GM12878 (cell line): ENCODE measurements at regions not wholly inside any gene's neighbourhood (a gene's known extent, or its start where the extent isn't known, plus 50 kb on each side); places are given as distances from the start of the nearest gene placed in this dataset.

Experiments
- ATAC-seq: fragments of 200-7000 bp; cut with Tn5 transposase; 3 replicates; pipeline ENCODE4 v1.9.1; 2020; ENCODE audit warnings: mild to moderate bottlenecking, moderate library complexity
- BruUV-seq: library from RNA; stranded (reverse); fragments of 400-500 nt; replicated peaks from 2 replicates; lab custom pipeline; 2021; lab: Mats Ljungman, UMichigan
- CTCF ChIA-PET: fragments of 300-600 bp; sonication (Branson Sonifier 250); formaldehyde crosslinking; extraction: SDS; loops from one replicate; lab custom pipeline; 2021; ENCODE audit warnings: inconsistent platforms; lab: Yijun Ruan, JAX
- POLR2A ChIA-PET: fragments of 350-600 bp; formaldehyde crosslinking; extraction: SDS; loops from one replicate; lab custom pipeline; 2021; ENCODE audit warnings: inconsistent platforms; lab: Charles Lee
- RAD21 ChIA-PET: fragments of 300-600 bp; sonication (Branson Sonifier 250); formaldehyde crosslinking; loops from one replicate; lab custom pipeline; 2023; ENCODE audit warnings: antibody characterized with exemption; ENCODE audit not compliant: unreplicated experiment; lab: Charles Lee
- SMC1A ChIA-PET: fragments of 300-600 bp; sonication (Branson Sonifier 250); formaldehyde crosslinking; loops from one replicate; lab custom pipeline; 2023; ENCODE audit not compliant: unreplicated experiment, uncharacterized antibody; lab: Charles Lee
- DNase-seq: peaks from one replicate; pipeline ENCODE4 v3.0.0-alpha.2; 2011; ENCODE audit warnings: low read depth, low spot score
- FAIRE-seq: peaks from 3 replicates; lab custom pipeline; 2011; peaks lifted over from hg19 to GRCh38; lab: Jason Lieb, UNC
- H2AFZ ChIP-seq: 2 replicates; pipeline ENCODE4 v1.6.0; 2011; ENCODE audit warnings: low read depth, low read length, control low read depth; ENCODE audit not compliant: control insufficient read depth
- H3K27ac ChIP-seq: 2 replicates; pipeline ENCODE4 v1.5.1; 2011; ENCODE audit warnings: control low read depth; ENCODE audit not compliant: control insufficient read depth, insufficient read depth
- H3K27me3 ChIP-seq, 2 experiments: replicated peaks in 1 of 2; 2 replicates each; pipeline versions ENCODE4 v1.6.0 to v1.6.1; 2011; ENCODE audit warnings: low read length in 1 of 2; ENCODE audit not compliant: control insufficient read depth in 2 of 2, insufficient read depth in 2 of 2
- H3K36me3 ChIP-seq, 2 experiments: 2 replicates each; pipeline ENCODE4 v1.5.1; 2011; ENCODE audit warnings: low read length in 1 of 2; ENCODE audit not compliant: control insufficient read depth in 2 of 2, insufficient read depth in 2 of 2
- H3K4me1 ChIP-seq: 2 replicates; pipeline ENCODE4 v1.6.1; 2011; ENCODE audit warnings: mild to moderate bottlenecking, low read length, moderate library complexity, mixed read lengths; ENCODE audit not compliant: control insufficient read depth, insufficient read depth
- H3K4me2 ChIP-seq: 2 replicates; pipeline ENCODE4 v1.6.0; 2011; ENCODE audit warnings: control low read depth; ENCODE audit not compliant: control insufficient read depth, insufficient read depth
- H3K4me3 ChIP-seq: fragments of 200-600 bp; sonication (generic); 2 replicates; pipeline ENCODE4 v1.5.1; 2016
- H3K79me2 ChIP-seq: 2 replicates; pipeline ENCODE4 v1.6.0; 2011; ENCODE audit warnings: low read length; ENCODE audit not compliant: control insufficient read depth, insufficient read depth
- H3K9ac ChIP-seq: 2 replicates; pipeline ENCODE4 v1.8.0; 2011; ENCODE audit warnings: low read length, control low read depth, mixed read lengths; ENCODE audit not compliant: control insufficient read depth, insufficient read depth
- H3K9me3 ChIP-seq: replicated peaks from 3 replicates; pipeline ENCODE4 v1.5.1; 2011; ENCODE audit warnings: mild to moderate bottlenecking, low read length; ENCODE audit not compliant: control insufficient read depth, insufficient read depth
- H4K20me1 ChIP-seq: 2 replicates; pipeline ENCODE4 v1.6.0; 2011; ENCODE audit not compliant: control insufficient read depth, insufficient read depth
- BACH1 ChIP-seq: fragments of 450-650 bp; IDR thresholded peaks from 2 replicates; pipeline ENCODE4 v1.6.1; 2017; ENCODE audit warnings: mild to moderate bottlenecking, borderline replicate concordance
- IKZF1 ChIP-seq: fragments of 450-650 bp; conservative IDR thresholded peaks from 2 replicates; pipeline ENCODE4 v1.6.1; 2017; ENCODE audit warnings: antibody characterized with exemption, mild to moderate bottlenecking
- KAT2A ChIP-seq: conservative IDR thresholded peaks from 2 replicates; pipeline ENCODE4 v1.6.1; 2011; ENCODE audit warnings: low read depth, low read length; ENCODE audit not compliant: control insufficient read depth
- POLR2AphosphoS2 ChIP-seq: IDR thresholded peaks from 2 replicates; pipeline ENCODE4 v1.6.1; 2011; ENCODE audit warnings: low read depth, mild to moderate bottlenecking, low read length, improper control_type of control experiment, moderate library complexity
- RBBP5 ChIP-seq: fragments of 200-600 bp; sonication (generic); conservative IDR thresholded peaks from 2 replicates; pipeline ENCODE4 v1.6.1; 2016
- RFX5 ChIP-seq: IDR thresholded peaks from 2 replicates; pipeline ENCODE4 v1.6.1; 2011; ENCODE audit warnings: low read depth, low read length, improper control_type of control experiment
- SIN3A ChIP-seq: IDR thresholded peaks from 2 replicates; pipeline ENCODE4 v1.6.1; 2012; ENCODE audit warnings: low read depth, low read length, improper control_type of control experiment
- STAT3 ChIP-seq: IDR thresholded peaks from 2 replicates; pipeline ENCODE4 v1.6.1; 2011; ENCODE audit warnings: low read depth, low read length, improper control_type of control experiment
- ZNF207 ChIP-seq: fragments of 450-650 bp; IDR thresholded peaks from 2 replicates; pipeline ENCODE4 v1.6.1; 2014; ENCODE audit warnings: antibody characterized with exemption, mild to moderate bottlenecking, borderline replicate concordance
- WGBS: methylation state at CpG from one replicate; pipeline ENCODE4 v1.1.6; 2016; ENCODE audit warnings: low lambda C conversion rate; ENCODE audit not compliant: insufficient replicate concordance, insufficient coverage; ENCODE audit errors: missing lambda C conversion rate; 5-methylcytosine and 5-hydroxymethylcytosine counted together
- in situ Hi-C: fragments of 300-500 bp; cut with MboI; formaldehyde crosslinking; loops from 9 replicates; pipeline ENCODE4 v1.14.3; 2018; ENCODE audit warnings: mixed read lengths
- intact Hi-C: fragments of 100-400 bp; cut with micrococcal nuclease; formaldehyde crosslinking; loops from one replicate; pipeline ENCODE4 v1.14.2; 2022; ENCODE audit not compliant: unreplicated experiment

- no peak for TF ChIP-seq POLR2AphosphoS2
- TF ChIP-seq KAT2A, result no peak
Measured at GRCh38 chr7:19621740-19622139, 87.1 kb downstream of the POLR1F start (continued).

- H3K79me2 ChIP-seq, result no peaks in the 10 kb centered on the region
- ChIA-PET SMC1A (no interaction called here), CTCF (no interaction called here), POLR2A (no interaction called here), RAD21 (no interaction called here)
- no peaks in the 10 kb centered on the region for H3K36me3 ChIP-seq
- no peak for TF ChIP-seq RBBP5
- no peak for TF ChIP-seq RFX5
- TF ChIP-seq STAT3, result no peak
- TF ChIP-seq IKZF1, result no peak
- no peak for TF ChIP-seq BACH1
- no peak for TF ChIP-seq SIN3A
- no peak for TF ChIP-seq ZNF207
- intact Hi-C loops (no loop called here), in situ Hi-C loops (no loop called here)
- ATAC-seq, result no peak
- no peaks in the 10 kb centered on the region for H3K9me3 ChIP-seq
- no peak for FAIRE-seq
- H3K27me3 ChIP-seq, result no peaks in the 10 kb centered on the region
- H3K4me2 ChIP-seq, result no peak overlapping the region
- no peak overlapping the region for H3K27ac ChIP-seq
- H4K20me1 ChIP-seq, result no peaks in the 10 kb centered on the region
- H3K4me3 ChIP-seq, result no peak overlapping the region
- WGBS, result 3% methylated on average over 2 of the region's 2 CpGs
- no peak overlapping the region for H2AFZ ChIP-seq
- no peak overlapping the region for H3K9ac ChIP-seq
- BruUV-seq, result no TSS peak
- no peaks in the 10 kb centered on the region for H3K4me1 ChIP-seq
- DNase-seq, result no peak
Measured at GRCh38 chr7:19620470-19620869, 88.4 kb downstream of the POLR1F start.
